ENCODE measurements at regions not wholly inside any gene's neighbourhood (a gene's known extent, or its start where the extent isn't known, plus 50 kb on each side); places are given as distances from the start of the nearest gene placed in this dataset.

DNA sequence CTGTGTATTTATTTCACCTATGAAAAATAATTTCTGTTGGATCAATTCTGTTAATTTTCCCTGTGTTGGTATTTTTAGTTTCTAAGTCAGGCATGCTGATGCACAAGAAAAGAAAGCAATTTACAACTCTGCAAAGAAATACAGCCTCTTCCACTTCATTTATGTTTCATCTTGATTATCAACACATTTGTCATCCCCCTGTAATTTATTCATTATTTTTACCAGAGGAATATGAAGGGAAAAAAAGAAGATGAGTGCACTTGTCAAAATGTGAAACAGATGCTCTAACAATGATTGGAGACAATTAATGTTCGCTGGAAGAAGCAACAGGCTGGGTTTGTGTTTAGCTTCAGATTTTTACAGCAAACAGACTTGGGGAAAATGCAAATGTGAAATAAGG is 958.5 kb upstream of the SEL1L start:
- DNase-seq, result no peak

- no peak for DNase-seq
Measured at GRCh38 chr14:82500222-82500621, 966.6 kb upstream of the SEL1L start.

DNA sequence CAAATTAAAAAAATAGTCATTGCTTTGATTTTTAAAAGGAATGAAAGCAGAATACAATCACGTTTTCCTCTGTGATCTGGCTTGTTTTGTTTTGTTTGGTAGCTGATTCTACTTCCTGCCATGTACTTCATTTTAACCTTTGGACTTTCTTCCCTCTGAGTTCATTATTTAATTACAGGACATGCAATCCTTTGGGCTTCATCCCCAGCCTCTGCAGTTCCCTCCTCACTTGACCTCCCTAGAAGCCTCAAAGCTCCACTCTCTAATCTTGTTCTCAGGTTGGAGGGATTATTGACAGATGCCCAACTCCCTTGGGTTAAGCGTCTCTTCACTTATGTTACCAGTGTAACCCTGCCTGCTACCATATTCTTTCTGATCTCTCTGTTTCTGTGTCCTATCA is 967.9 kb upstream of the SEL1L start:
- no peak for DNase-seq

DNA sequence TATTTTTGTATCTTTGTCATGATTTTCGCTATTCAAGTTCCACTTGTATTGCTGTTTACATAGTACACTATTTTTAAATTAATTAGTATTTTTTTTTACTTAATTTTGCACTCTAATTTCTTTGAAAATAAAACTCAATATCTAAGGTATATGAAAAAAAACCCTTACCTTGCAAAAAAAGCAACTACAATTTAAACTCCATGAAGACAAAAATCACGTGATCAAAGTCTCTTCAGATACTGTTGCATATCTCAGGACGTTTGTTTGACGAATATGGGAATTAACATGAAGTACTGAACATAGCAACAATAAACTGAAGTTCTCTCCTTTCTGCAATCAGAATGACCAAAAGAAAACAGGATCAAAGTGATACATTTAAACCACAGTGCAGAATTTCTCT is 968.4 kb upstream of the SEL1L start:
- DNase-seq, result no peak

DNA sequence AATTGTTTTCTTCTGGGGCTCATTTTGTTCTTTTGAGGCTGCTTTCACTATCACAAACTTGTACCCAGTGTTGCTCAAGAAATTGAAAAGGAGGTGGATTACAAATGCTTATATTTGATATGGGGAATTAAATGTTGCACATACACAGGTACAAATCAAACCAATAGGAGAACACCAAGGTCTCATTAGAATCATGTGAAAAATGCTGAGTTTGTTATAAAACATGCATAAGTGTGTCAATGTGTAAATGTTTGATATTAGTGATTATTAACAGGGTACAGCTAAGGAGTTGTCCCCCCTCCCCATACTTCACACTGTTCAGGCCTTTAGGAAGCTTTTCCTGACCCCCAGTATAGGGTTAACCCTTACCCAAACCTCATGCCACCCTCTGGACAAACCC is 971.2 kb upstream of the SEL1L start:
- DNase-seq, result no peak

DNA sequence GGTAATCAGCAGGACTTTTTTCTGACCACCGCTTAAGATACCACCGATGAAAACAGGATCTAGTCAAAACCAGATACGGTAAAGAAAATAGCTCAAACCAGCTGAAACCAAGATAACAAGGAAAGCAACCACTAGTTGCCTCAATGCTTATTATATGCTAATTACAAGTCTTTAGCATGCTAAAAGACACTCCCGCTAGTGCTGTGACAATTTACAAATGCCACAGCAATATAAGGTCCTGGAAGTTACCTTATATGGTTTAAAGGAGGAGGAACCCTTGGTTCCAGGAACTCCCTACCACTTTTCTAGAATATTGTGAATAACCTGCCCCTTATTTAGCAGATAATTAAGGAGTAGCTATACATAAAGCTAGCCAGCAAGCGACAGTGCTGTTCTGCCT is 976.4 kb upstream of the SEL1L start:
- DNase-seq, result no peak

- no peak for DNase-seq
Measured at GRCh38 chr14:82511399-82511798, 977.7 kb upstream of the SEL1L start.

GRCh38 chr14:82520765-82521164 is 987.1 kb upstream of the SEL1L start:
- DNase-seq, result no peak

DNA sequence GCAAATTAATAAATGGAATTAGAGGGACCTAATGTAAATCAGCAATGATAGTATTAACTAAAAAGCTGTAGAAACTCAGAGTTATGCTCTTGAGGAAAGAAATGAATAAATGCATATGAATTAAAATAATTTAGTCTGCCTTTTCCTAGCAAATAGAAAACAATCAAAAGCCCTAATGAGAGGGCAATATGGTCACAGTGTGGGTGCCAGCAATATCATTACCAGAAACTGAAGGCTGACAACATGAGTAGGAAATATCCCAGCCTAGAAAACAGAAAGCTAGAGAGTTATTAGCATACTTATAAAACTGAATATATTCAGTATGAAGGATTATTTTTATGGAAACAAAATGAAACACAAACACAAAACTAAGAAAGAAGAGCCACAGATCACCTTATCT is 987.5 kb upstream of the SEL1L start:
- DNase-seq, result no peak

GRCh38 chr14:82528016-82528415 is 994.4 kb upstream of the SEL1L start:
- DNase-seq, result no peak

DNA sequence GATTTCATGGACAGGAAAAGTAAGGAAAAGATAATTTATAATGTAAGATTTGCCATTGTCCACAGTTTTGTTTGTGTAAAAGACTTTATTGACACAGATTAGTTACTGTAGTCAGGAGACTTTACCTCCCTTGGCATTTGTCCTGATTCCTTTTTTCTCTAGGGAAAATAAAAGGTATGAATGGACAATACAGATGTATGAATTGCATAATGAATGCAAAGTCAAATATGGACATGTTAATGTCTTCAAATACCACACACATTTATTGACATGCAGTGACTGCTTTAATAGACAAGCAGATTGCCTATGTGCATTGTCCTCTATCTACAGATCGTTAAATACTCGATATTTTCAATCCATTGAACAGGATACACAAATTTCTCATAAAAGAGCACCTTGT is 999.7 kb upstream of the SEL1L start:
- DNase-seq, result no peak

GRCh38 chr14:82536566-82536965 is 1002.9 kb upstream of the SEL1L start:
- no peak for DNase-seq

DNA sequence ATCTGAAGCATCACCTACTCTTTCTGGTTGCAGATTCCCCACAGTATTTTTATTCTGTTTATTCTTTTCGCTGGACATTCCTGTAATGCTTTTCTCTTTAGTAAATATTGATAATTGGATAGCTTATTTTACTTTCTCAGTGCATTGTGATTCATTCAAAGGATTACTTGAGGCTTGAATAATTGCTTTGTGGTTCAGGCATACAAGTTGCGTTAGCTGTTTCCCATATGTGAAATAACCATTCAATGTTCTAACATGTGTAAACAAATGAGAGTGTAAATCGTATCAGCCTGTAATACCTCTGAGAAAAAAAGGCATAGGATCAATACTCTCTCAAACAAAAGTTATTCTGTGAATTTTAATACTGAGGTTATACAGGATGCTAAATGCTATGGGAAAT is 1004.2 kb upstream of the SEL1L start:
- DNase-seq, result peak; percentile 5

GRCh38 chr14:82546401-82546800 is 1012.7 kb upstream of the SEL1L start:
- DNase-seq, result no peak

DNA sequence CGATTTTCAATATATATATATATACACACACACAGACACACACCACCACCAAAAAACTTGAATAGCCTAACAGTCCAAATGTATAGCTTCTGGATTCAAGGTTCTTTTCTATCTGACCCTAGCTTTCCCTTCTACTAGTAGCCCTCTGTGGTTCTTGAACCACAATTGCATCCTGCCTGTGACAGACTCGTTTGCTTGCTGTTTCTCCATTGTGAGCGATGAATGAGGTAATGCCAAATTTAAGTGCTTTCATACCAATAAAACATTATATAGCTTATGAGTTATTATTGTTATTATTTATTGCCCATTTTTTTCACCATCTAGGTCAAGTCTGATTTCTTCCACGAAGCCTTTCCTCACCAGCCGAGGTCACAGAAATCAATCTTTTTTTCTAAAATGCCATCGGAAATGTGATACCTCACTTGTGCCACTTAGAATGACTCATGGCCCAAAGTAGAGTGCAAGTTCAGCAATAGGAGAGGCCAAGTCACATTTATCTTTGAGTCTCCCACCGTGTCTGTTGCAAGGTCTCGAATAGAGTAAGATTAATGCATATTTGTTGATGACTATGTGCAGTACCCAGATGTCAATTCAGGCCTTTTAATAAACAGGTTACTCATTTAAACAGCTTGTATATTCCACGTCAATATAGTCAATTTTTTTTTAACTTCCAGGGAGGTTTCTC is 1015.8 kb upstream of the SEL1L start:
- no peak for DNase-seq

- DNase-seq, result no peak
Measured at GRCh38 chr14:82562881-82563280, 1029.2 kb upstream of the SEL1L start.

GRCh38 chr14:82565825-82566224 is 1032.2 kb upstream of the SEL1L start:
- DNase-seq, result no peak

DNA sequence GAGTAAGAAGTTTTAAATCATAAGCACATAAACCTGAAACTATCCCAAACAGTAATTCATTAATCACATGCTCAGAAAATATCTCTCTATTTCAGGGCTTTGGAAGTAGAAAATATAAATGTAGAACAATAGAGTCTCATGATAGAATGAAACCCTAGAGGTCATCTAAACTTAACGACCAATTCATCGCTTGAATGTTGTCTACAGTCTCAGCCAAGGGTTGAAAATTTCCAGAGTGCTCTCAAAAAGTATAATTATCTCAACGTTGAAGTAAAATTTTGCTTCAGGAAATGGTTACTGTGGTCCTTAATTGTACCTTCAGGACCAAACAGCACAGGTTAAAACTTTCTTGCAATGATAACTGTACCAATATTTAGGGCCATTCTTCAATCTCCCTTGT is 1053.6 kb upstream of the SEL1L start:
- no peak for DNase-seq

DNA sequence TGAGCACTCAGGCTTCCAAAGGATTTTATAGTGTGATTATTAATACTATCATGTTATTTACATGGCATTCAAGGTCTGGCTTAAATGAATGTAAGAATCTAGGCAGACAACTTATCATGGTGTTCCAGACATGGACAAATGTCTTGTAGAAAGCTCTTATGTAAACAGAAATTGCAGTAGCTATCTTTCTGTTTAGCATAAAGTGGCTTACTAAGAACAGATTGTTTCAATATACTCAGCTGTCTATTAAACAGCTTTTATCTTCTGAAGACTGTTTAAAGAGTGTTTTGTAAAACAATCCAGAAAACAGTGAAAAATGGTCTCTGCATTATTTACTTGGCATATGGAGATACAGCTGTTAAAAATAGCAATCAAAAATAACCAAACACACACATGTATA is 1061.8 kb upstream of the SEL1L start:
- no peak for DNase-seq

DNA sequence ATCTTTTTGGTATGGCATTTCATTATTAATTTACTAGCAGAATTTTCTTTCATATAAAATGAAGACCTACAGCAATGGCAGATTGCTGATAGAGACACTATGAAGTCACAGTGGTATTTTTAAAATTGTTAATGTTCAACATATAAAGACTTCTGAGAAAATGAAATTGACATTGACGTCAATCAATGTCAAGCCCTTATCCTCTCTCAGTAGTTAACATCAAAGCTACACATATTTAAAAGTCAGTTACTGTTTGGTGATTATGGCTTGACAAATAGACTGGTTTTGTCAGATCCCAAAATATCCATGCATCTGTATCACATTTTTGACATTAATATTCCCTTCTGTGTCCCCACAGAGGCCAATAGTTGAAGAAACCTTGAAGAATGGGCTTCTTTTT is 1069.1 kb upstream of the SEL1L start:
- no peak for DNase-seq

- DNase-seq, result no peak
Measured at GRCh38 chr14:82604819-82605218, 1071.2 kb upstream of the SEL1L start.

- DNase-seq, result no peak
Measured at GRCh38 chr14:82621881-82622450, 1088.3 kb upstream of the SEL1L start.

- no peak for DNase-seq
Measured at GRCh38 chr14:82626156-82627066, 1092.8 kb upstream of the SEL1L start.

- no peak for DNase-seq
Measured at GRCh38 chr14:82635915-82636314, 1102.3 kb upstream of the SEL1L start.

Measured in kidney glomerular epithelial cell (primary cell).